ENCODE measurements at regions not wholly inside any gene's neighbourhood (a gene's known extent, or its start where the extent isn't known, plus 50 kb on each side); places are given as distances from the start of the nearest gene placed in this dataset.
"Not testable (repeated sequence)": the region's sequence is repeated elsewhere in the genome, so short reads cannot be mapped to it uniquely, and the experiment has no call there.

DNA sequence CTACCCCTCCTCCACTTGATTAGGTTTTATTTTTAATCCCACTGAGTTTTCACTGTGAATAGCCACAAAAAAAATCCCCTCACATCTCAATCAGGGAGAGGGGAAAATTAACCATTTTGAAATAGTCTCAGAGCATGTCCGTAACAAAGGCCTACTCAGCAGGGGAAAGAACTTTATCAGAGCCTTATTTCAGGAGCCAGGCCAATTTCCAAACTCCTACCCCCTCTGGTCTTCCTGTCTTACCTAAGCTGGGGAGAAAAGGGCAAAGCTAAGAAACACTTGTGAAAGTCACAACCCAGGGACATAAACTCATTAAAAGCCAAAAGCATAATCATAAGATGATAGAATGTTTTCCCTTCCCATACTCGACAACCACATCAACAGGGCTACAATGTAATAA lies 260.3 kb upstream of the DIO3 start:
- Histone ChIP-seq H3K9me3 (ENCODE audit: control insufficient read depth, low read length) (peaks cover 6% of the 10 kb centered on the region), H2BK120ac (ENCODE audit: low read depth, low read length) (no peak overlapping the region), H3K27ac (ENCODE audit: low read length, poor library complexity, severe bottlenecking) (no peak overlapping the region), H3K23ac (ENCODE audit: low read length in 2 of 2) (no peak overlapping the region), H3K27me3 (ENCODE audit: control insufficient read depth in 1 of 2, insufficient read depth in 1 of 2, low read length in 2 of 2) (no peaks in the 10 kb centered on the region), H3K9ac (ENCODE audit: low read length) (no peak overlapping the region), H2AK5ac (ENCODE audit: low read length, severe bottlenecking) (no peak overlapping the region), H3K4me3 (ENCODE audit: insufficient read depth in 1 of 2, low read depth in 1 of 2, low read length in 2 of 2) (no peak overlapping the region), H4K91ac (ENCODE audit: low read length) (no peak overlapping the region), H3K36me3 (ENCODE audit: control insufficient read depth in 1 of 2, insufficient read depth in 2 of 2, low read depth in 1 of 2, low read length in 2 of 2) (no peaks in the 10 kb centered on the region), H2BK15ac (ENCODE audit: low read depth, poor library complexity, severe bottlenecking) (no peak overlapping the region), H2BK5ac (ENCODE audit: low read depth, low read length, poor library complexity, severe bottlenecking) (no peak overlapping the region), H2AFZ (ENCODE audit: low read depth, low read length) (no peak overlapping the region), H3K4me2 (ENCODE audit: low read length, poor library complexity, severe bottlenecking) (no peak overlapping the region), H3K14ac (ENCODE audit: low read length in 2 of 2) (no peak overlapping the region), H4K8ac (ENCODE audit: low read length) (no peak overlapping the region), H3K4ac (ENCODE audit: low read depth in 1 of 2, low read length in 2 of 2) (no peak overlapping the region), H3K79me1 (replicated peaks; ENCODE audit: low read length, poor library complexity, severe bottlenecking) (no peaks in the 10 kb centered on the region), H2BK12ac (ENCODE audit: low read length in 2 of 2) (no peak overlapping the region), H3K4me1 (ENCODE audit: control insufficient read depth, insufficient read depth, low read depth, low read length) (no peaks in the 10 kb centered on the region), H3K18ac (ENCODE audit: low read depth in 1 of 2, low read length in 2 of 2) (no peak overlapping the region)
- 45% methylated on average over 1 of the region's 2 CpGs for WGBS
- DNase-seq, result no peak

- H3K9ac ChIP-seq (ENCODE audit: low read length); DNase-seq; H2AFZ ChIP-seq (ENCODE audit: low read depth, low read length); H2BK12ac ChIP-seq (ENCODE audit: low read length in 2 of 2); H3K23ac ChIP-seq (ENCODE audit: low read length in 2 of 2); H2BK5ac ChIP-seq (ENCODE audit: low read depth, low read length, poor library complexity, severe bottlenecking); H3K4ac ChIP-seq (ENCODE audit: low read depth in 1 of 2, low read length in 2 of 2); H4K91ac ChIP-seq (ENCODE audit: low read length); H2BK15ac ChIP-seq (ENCODE audit: low read depth, poor library complexity, severe bottlenecking); H3K14ac ChIP-seq (ENCODE audit: low read length in 2 of 2); H2BK120ac ChIP-seq (ENCODE audit: low read depth, low read length); H3K27ac ChIP-seq (ENCODE audit: low read length, poor library complexity, severe bottlenecking); H2AK5ac ChIP-seq (ENCODE audit: low read length, severe bottlenecking); H3K36me3 ChIP-seq (ENCODE audit: control insufficient read depth in 1 of 2, insufficient read depth in 2 of 2, low read depth in 1 of 2, low read length in 2 of 2); H3K79me1 ChIP-seq (replicated peaks; ENCODE audit: low read length, poor library complexity, severe bottlenecking); H3K9me3 ChIP-seq (ENCODE audit: control insufficient read depth, low read length); H3K27me3 ChIP-seq (ENCODE audit: control insufficient read depth in 1 of 2, insufficient read depth in 1 of 2, low read length in 2 of 2); H3K18ac ChIP-seq (ENCODE audit: low read depth in 1 of 2, low read length in 2 of 2); H3K4me3 ChIP-seq (ENCODE audit: insufficient read depth in 1 of 2, low read depth in 1 of 2, low read length in 2 of 2); H3K4me1 ChIP-seq (ENCODE audit: control insufficient read depth, insufficient read depth, low read depth, low read length); H3K4me2 ChIP-seq (ENCODE audit: low read length, poor library complexity, severe bottlenecking); H4K8ac ChIP-seq (ENCODE audit: low read length): not testable (repeated sequence)
- 88% methylated on average over 2 of the region's 2 CpGs for WGBS
Measured at GRCh38 chr14:101307162-101307561, 254.1 kb upstream of the DIO3 start.

DNA sequence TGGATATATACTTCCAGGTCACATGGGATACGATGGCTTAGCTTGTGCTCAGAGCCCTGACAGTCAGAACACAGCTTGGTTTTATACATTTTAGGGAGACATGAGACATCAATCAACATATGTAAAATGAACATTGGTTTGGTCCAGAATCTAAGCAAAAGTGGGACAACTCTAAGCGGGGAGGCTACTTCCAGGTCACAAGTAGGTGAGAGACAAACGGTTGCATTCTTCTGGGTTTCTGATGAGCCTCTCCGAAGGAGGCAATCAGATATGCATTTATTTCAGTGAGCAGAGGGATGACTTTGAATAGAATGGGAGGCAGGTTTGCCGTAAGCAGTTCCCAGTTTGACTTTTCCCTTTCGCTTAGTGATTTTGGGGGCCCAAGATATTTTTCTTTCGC lies 250.1 kb upstream of the DIO3 start:
- H3K36me3 ChIP-seq (ENCODE audit: control insufficient read depth in 1 of 2, insufficient read depth in 2 of 2, low read depth in 1 of 2, low read length in 2 of 2); H3K4me1 ChIP-seq (ENCODE audit: control insufficient read depth, insufficient read depth, low read depth, low read length); H3K4me2 ChIP-seq (ENCODE audit: low read length, poor library complexity, severe bottlenecking); H3K18ac ChIP-seq (ENCODE audit: low read depth in 1 of 2, low read length in 2 of 2); H2AFZ ChIP-seq (ENCODE audit: low read depth, low read length); H3K23ac ChIP-seq (ENCODE audit: low read length in 2 of 2); H3K9ac ChIP-seq (ENCODE audit: low read length); H3K4ac ChIP-seq (ENCODE audit: low read depth in 1 of 2, low read length in 2 of 2); H3K79me1 ChIP-seq (replicated peaks; ENCODE audit: low read length, poor library complexity, severe bottlenecking); H4K91ac ChIP-seq (ENCODE audit: low read length); H2BK15ac ChIP-seq (ENCODE audit: low read depth, poor library complexity, severe bottlenecking); H4K8ac ChIP-seq (ENCODE audit: low read length); H3K27me3 ChIP-seq (ENCODE audit: control insufficient read depth in 1 of 2, insufficient read depth in 1 of 2, low read length in 2 of 2); H2BK12ac ChIP-seq (ENCODE audit: low read length in 2 of 2); H2AK5ac ChIP-seq (ENCODE audit: low read length, severe bottlenecking); H3K27ac ChIP-seq (ENCODE audit: low read length, poor library complexity, severe bottlenecking); H2BK5ac ChIP-seq (ENCODE audit: low read depth, low read length, poor library complexity, severe bottlenecking); DNase-seq; H3K14ac ChIP-seq (ENCODE audit: low read length in 2 of 2); H2BK120ac ChIP-seq (ENCODE audit: low read depth, low read length); H3K4me3 ChIP-seq (ENCODE audit: insufficient read depth in 1 of 2, low read depth in 1 of 2, low read length in 2 of 2): not testable (repeated sequence)
- peaks cover 23% of the 10 kb centered on the region for H3K9me3 ChIP-seq (ENCODE audit: control insufficient read depth, low read length)
- WGBS, result 58% methylated on average over 4 of the region's 7 CpGs

DNA sequence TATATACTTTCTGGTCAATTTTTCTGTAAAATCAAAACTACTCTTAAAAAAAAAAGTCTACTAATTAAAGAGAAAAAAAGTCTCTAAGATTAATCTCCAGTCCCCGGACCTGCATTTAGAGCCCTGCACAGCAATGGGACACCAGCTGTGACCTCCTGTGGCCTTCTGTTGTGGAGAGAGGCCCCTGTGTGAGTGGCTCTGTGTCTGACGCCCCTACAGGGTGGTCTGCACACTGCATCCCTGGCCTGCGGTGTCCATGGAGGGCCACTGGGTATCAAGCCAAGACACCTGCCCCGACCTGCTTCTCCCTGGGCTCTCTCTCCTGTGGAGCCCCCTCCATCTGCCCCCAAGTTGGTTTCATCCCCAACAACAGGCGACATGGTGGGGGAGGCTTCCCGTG lies 248.0 kb upstream of the DIO3 start:
- no peak overlapping the region for H4K91ac ChIP-seq (ENCODE audit: low read length)
- no peaks in the 10 kb centered on the region for H3K27me3 ChIP-seq (ENCODE audit: control insufficient read depth in 1 of 2, insufficient read depth in 1 of 2, low read length in 2 of 2)
- H3K27ac ChIP-seq (ENCODE audit: low read length, poor library complexity, severe bottlenecking), result no peak overlapping the region
- H3K23ac ChIP-seq (ENCODE audit: low read length in 2 of 2), result no peak overlapping the region
- no peak for DNase-seq
- H3K4me1 ChIP-seq (ENCODE audit: control insufficient read depth, insufficient read depth, low read depth, low read length), result no peaks in the 10 kb centered on the region
- no peak overlapping the region for H3K9ac ChIP-seq (ENCODE audit: low read length)
- no peak overlapping the region for H3K4me3 ChIP-seq (ENCODE audit: insufficient read depth in 1 of 2, low read depth in 1 of 2, low read length in 2 of 2)
- H2BK120ac ChIP-seq (ENCODE audit: low read depth, low read length), result no peak overlapping the region
- no peaks in the 10 kb centered on the region for H3K79me1 ChIP-seq (replicated peaks; ENCODE audit: low read length, poor library complexity, severe bottlenecking)
- 69% methylated on average over 6 of the region's 6 CpGs for WGBS
- H3K4me2 ChIP-seq (ENCODE audit: low read length, poor library complexity, severe bottlenecking), result no peak overlapping the region
- H3K36me3 ChIP-seq (ENCODE audit: control insufficient read depth in 1 of 2, insufficient read depth in 2 of 2, low read depth in 1 of 2, low read length in 2 of 2), result no peaks in the 10 kb centered on the region
- no peak overlapping the region for H3K18ac ChIP-seq (ENCODE audit: low read depth in 1 of 2, low read length in 2 of 2)
- no peak overlapping the region for H3K14ac ChIP-seq (ENCODE audit: low read length in 2 of 2)
- no peak overlapping the region for H4K8ac ChIP-seq (ENCODE audit: low read length)
- H3K9me3 ChIP-seq (ENCODE audit: control insufficient read depth, low read length), result peaks cover 34% of the 10 kb centered on the region
- no peak overlapping the region for H2BK5ac ChIP-seq (ENCODE audit: low read depth, low read length, poor library complexity, severe bottlenecking)
- no peak overlapping the region for H2BK15ac ChIP-seq (ENCODE audit: low read depth, poor library complexity, severe bottlenecking)
- H3K4ac ChIP-seq (ENCODE audit: low read depth in 1 of 2, low read length in 2 of 2), result no peak overlapping the region
- H2AFZ ChIP-seq (ENCODE audit: low read depth, low read length), result no peak overlapping the region
- no peak overlapping the region for H2BK12ac ChIP-seq (ENCODE audit: low read length in 2 of 2)
- no peak overlapping the region for H2AK5ac ChIP-seq (ENCODE audit: low read length, severe bottlenecking)
